ENCODE measurements at regions not wholly inside any gene's neighbourhood (a gene's known extent, or its start where the extent isn't known, plus 50 kb on each side); places are given as distances from the start of the nearest gene placed in this dataset.
"Not testable (repeated sequence)": the region's sequence is repeated elsewhere in the genome, so short reads cannot be mapped to it uniquely, and the experiment has no call there.

GRCh38 chr13:22937953-22938352, 242.8 kb upstream of the SGCG start:
- no peaks in the 10 kb centered on the region for H3K27me3 ChIP-seq (ENCODE audit: control insufficient read depth in 2 of 2, insufficient read depth in 1 of 2, low read length in 1 of 2)
- no peak overlapping the region for H3K4me3 ChIP-seq (ENCODE audit: low read length in 2 of 2)
- H3K4me1 ChIP-seq (ENCODE audit: control insufficient read depth in 2 of 2, insufficient read depth in 2 of 2, low read length in 2 of 2) = no peaks in the 10 kb centered on the region
- 95% methylated on average over 5 of the region's 5 CpGs for WGBS
- no peaks in the 10 kb centered on the region for H3K9me3 ChIP-seq (ENCODE audit: control insufficient read depth in 2 of 2, insufficient read depth in 1 of 2, low read length in 1 of 2)
- no peaks in the 10 kb centered on the region for H3K36me3 ChIP-seq (ENCODE audit: control insufficient read depth in 2 of 2, insufficient read depth in 2 of 2, low read length in 1 of 2)
- no peak overlapping the region for H3K27ac ChIP-seq (ENCODE audit: low read depth in 1 of 2, low read length in 1 of 2)
- DNase-seq (ENCODE audit: low read depth in 6 of 9, low spot score in 9 of 9) = no peak

DNA sequence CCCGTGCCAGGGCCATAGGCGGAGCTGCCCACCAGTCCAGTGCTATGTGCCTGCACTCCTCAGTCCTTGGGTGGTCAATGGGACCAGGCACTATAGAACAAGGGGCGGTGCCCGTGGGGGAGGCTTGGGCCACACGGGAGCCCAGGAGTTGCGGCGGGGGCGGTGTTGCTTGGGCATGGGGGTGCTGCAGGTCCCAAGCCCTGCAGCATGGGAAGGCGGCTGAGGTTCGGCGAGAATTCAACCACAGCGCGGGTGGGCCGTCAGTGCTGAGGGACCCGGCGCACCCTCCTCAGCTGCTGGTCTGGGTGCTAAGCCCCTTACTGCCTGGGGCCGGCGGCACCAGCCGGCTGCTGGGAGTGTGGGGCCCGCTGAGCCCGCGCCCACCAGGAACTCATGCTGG, 242.2 kb upstream of the SGCG start:
- WGBS = 97% methylated on average over 22 of the region's 22 CpGs
- Histone ChIP-seq H3K9me3 (ENCODE audit: control insufficient read depth in 2 of 2, insufficient read depth in 1 of 2, low read length in 1 of 2) (no peaks in the 10 kb centered on the region), H3K4me1 (ENCODE audit: control insufficient read depth in 2 of 2, insufficient read depth in 2 of 2, low read length in 2 of 2) (no peaks in the 10 kb centered on the region), H3K27ac (ENCODE audit: low read depth in 1 of 2, low read length in 1 of 2) (no peak overlapping the region), H3K4me3 (ENCODE audit: low read length in 2 of 2) (no peak overlapping the region), H3K27me3 (ENCODE audit: control insufficient read depth in 2 of 2, insufficient read depth in 1 of 2, low read length in 1 of 2) (no peaks in the 10 kb centered on the region), H3K36me3 (ENCODE audit: control insufficient read depth in 2 of 2, insufficient read depth in 2 of 2, low read length in 1 of 2) (no peaks in the 10 kb centered on the region)
- DNase-seq (ENCODE audit: low read depth in 6 of 9, low spot score in 9 of 9) = no peak

GRCh38 chr13:22939157-22939556, 241.6 kb upstream of the SGCG start:
- Histone ChIP-seq H3K4me1 (ENCODE audit: control insufficient read depth in 2 of 2, insufficient read depth in 2 of 2, low read length in 2 of 2) (no peaks in the 10 kb centered on the region), H3K36me3 (ENCODE audit: control insufficient read depth in 2 of 2, insufficient read depth in 2 of 2, low read length in 1 of 2) (no peaks in the 10 kb centered on the region), H3K27ac (ENCODE audit: low read depth in 1 of 2, low read length in 1 of 2) (no peak overlapping the region), H3K9me3 (ENCODE audit: control insufficient read depth in 2 of 2, insufficient read depth in 1 of 2, low read length in 1 of 2) (no peaks in the 10 kb centered on the region), H3K4me3 (ENCODE audit: low read length in 2 of 2) (no peak overlapping the region), H3K27me3 (ENCODE audit: control insufficient read depth in 2 of 2, insufficient read depth in 1 of 2, low read length in 1 of 2) (no peaks in the 10 kb centered on the region)
- DNase-seq (ENCODE audit: low read depth in 6 of 9, low spot score in 9 of 9) = no peak
- 89% methylated on average over 3 of the region's 3 CpGs for WGBS

DNA sequence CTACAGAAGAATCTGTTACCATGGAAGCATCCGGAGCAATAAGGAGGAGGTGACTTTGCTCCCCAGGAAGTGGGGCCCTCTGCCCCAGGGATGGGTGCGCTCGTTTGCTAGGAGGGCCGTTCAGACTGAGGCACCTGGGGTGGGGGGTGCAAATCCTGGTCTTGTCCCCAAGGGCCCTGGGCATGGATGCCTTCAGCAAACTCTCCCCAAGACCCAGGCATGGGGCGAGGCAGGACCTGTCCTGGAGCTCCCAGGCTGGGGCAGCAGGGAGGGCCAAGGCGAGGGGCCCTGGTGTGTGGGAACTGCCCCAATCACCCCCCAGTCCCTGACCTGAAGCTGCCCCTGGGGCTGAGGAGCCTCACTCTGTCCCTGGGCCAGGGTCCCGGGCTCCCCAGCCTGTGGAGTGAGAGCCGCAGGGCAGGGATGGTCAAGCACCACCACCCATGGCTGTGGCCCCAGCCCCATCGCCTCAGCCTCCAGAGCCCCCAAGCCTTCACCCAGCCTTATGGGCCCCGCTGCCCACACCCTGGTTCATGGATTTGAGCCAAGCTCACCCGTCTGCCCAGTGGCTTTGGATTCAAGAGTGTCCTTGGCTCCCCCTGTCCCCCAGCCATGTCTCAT, 240.6 kb upstream of the SGCG start:
- WGBS = 89% methylated on average over 11 of the region's 11 CpGs
- H3K4me1 ChIP-seq (ENCODE audit: control insufficient read depth in 2 of 2, insufficient read depth in 2 of 2, low read length in 2 of 2) = no peaks in the 10 kb centered on the region
- no peak overlapping the region for H3K4me3 ChIP-seq (ENCODE audit: low read length in 2 of 2)
- H3K36me3 ChIP-seq (ENCODE audit: control insufficient read depth in 2 of 2, insufficient read depth in 2 of 2, low read length in 1 of 2) = no peaks in the 10 kb centered on the region
- H3K27me3 ChIP-seq (ENCODE audit: control insufficient read depth in 2 of 2, insufficient read depth in 1 of 2, low read length in 1 of 2) = no peaks in the 10 kb centered on the region
- H3K27ac ChIP-seq (ENCODE audit: low read depth in 1 of 2, low read length in 1 of 2) = no peak overlapping the region
- DNase-seq (ENCODE audit: low read depth in 6 of 9, low spot score in 9 of 9) = no peak
- H3K9me3 ChIP-seq (ENCODE audit: control insufficient read depth in 2 of 2, insufficient read depth in 1 of 2, low read length in 1 of 2) = no peaks in the 10 kb centered on the region

DNA sequence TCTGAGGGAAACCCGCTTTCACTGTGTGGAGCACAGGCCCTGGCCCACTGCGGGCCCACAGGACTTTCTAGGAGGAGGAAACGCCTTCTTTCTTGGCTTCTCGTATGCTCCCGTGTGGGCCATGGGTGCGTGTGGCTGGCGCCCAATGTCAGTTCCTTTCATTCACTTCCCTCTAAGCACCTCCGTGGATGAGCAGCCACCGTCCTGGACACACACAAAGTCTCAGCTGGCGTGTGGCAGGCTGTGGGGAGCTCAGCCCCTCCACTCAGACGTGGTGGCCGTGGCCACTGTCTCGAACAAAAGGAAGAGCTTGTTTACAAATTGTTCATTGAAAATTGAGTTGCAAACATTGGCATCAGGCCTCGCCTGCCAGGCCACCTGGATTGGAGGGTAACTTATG, 240.0 kb upstream of the SGCG start:
- no peaks in the 10 kb centered on the region for H3K4me1 ChIP-seq (ENCODE audit: control insufficient read depth in 2 of 2, insufficient read depth in 2 of 2, low read length in 2 of 2)
- no peaks in the 10 kb centered on the region for H3K27me3 ChIP-seq (ENCODE audit: control insufficient read depth in 2 of 2, insufficient read depth in 1 of 2, low read length in 1 of 2)
- no peak overlapping the region for H3K27ac ChIP-seq (ENCODE audit: low read depth in 1 of 2, low read length in 1 of 2)
- H3K36me3 ChIP-seq (ENCODE audit: control insufficient read depth in 2 of 2, insufficient read depth in 2 of 2, low read length in 1 of 2) = no peaks in the 10 kb centered on the region
- 90% methylated on average over 14 of the region's 14 CpGs for WGBS
- no peak overlapping the region for H3K4me3 ChIP-seq (ENCODE audit: low read length in 2 of 2)
- DNase-seq (ENCODE audit: low read depth in 6 of 9, low spot score in 9 of 9) = no peak
- no peaks in the 10 kb centered on the region for H3K9me3 ChIP-seq (ENCODE audit: control insufficient read depth in 2 of 2, insufficient read depth in 1 of 2, low read length in 1 of 2)

DNA sequence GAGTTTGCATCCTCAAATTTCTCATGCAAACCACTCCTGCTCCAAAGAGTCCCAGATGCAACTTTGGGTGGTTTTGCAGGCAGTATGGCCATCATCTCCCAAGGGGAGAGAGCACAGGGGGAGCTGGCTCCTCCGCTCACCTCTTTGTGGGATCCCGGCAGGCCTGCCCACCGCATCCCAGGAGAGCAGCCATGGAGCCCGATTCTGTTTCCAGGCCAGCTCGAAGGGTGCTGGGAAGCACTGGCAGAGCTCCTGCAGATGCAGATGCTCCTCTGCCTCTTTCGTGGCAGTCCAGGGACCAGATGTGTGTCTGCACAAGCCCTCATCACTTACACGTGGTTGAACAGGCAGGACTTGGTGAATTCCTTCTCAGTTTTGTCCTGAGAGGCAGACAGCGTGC, 239.3 kb upstream of the SGCG start:
- DNase-seq (ENCODE audit: low read depth in 6 of 9, low spot score in 9 of 9); H3K4me3 ChIP-seq (ENCODE audit: low read length in 2 of 2); H3K27me3 ChIP-seq (ENCODE audit: control insufficient read depth in 2 of 2, insufficient read depth in 1 of 2, low read length in 1 of 2); H3K9me3 ChIP-seq (ENCODE audit: control insufficient read depth in 2 of 2, insufficient read depth in 1 of 2, low read length in 1 of 2); H3K36me3 ChIP-seq (ENCODE audit: control insufficient read depth in 2 of 2, insufficient read depth in 2 of 2, low read length in 1 of 2); H3K27ac ChIP-seq (ENCODE audit: low read depth in 1 of 2, low read length in 1 of 2); H3K4me1 ChIP-seq (ENCODE audit: control insufficient read depth in 2 of 2, insufficient read depth in 2 of 2, low read length in 2 of 2): not testable (repeated sequence)
- 78% methylated on average over 7 of the region's 8 CpGs for WGBS

DNA sequence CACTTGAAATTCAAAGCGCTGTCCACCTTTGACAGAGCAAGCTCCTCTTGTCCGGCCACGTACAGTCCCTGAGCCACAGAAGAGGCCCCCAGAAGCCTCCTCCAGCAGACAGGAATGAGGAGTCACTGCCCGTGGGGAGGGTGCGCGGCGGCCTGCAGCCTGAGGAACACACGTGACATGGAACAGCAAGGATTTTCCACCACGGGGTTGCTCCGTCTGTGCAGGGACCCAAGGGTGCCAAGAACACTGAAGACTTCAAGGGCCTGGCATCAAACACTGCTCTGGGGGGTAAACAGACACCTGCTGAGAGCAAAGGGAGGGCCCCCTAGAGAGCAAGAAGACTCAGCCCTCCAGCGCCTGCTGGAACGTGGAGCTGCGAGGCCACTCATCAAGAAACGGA, 237.9 kb upstream of the SGCG start:
- not testable (repeated sequence) for H3K4me3 ChIP-seq (ENCODE audit: low read length in 2 of 2); H3K36me3 ChIP-seq (ENCODE audit: control insufficient read depth in 2 of 2, insufficient read depth in 2 of 2, low read length in 1 of 2); H3K27ac ChIP-seq (ENCODE audit: low read depth in 1 of 2, low read length in 1 of 2); H3K4me1 ChIP-seq (ENCODE audit: control insufficient read depth in 2 of 2, insufficient read depth in 2 of 2, low read length in 2 of 2); H3K9me3 ChIP-seq (ENCODE audit: control insufficient read depth in 2 of 2, insufficient read depth in 1 of 2, low read length in 1 of 2); DNase-seq (ENCODE audit: low read depth in 6 of 9, low spot score in 9 of 9); H3K27me3 ChIP-seq (ENCODE audit: control insufficient read depth in 2 of 2, insufficient read depth in 1 of 2, low read length in 1 of 2)
- 95% methylated on average over 13 of the region's 14 CpGs for WGBS

DNA sequence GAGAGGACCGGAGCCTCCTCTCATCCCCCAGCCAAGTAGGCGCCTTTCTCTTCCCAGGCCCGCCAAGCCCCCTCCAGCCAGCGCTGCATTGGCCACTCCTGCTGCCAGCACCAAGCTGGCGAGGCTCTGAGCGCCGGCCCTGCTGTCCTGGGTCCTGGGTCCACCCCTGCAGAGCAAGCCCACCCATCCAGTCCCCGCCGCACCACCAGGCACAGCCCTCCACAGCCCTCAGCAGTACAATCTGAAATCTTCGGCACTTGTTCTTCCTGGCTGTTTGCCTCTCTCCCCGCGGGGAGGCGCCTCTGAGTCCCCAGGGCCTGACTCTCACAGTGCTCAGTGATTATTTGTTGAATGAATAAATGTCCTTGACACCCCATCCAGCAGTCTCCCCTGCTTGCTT, 236.4 kb upstream of the SGCG start:
- no peak overlapping the region for H3K4me3 ChIP-seq (ENCODE audit: low read length in 2 of 2)
- H3K9me3 ChIP-seq (ENCODE audit: control insufficient read depth in 2 of 2, insufficient read depth in 1 of 2, low read length in 1 of 2) = peaks cover 0 to 2% of the 10 kb centered on the region in 2 donors
- no peaks in the 10 kb centered on the region for H3K36me3 ChIP-seq (ENCODE audit: control insufficient read depth in 2 of 2, insufficient read depth in 2 of 2, low read length in 1 of 2)
- H3K27ac ChIP-seq (ENCODE audit: low read depth in 1 of 2, low read length in 1 of 2) = no peak overlapping the region
- no peaks in the 10 kb centered on the region for H3K4me1 ChIP-seq (ENCODE audit: control insufficient read depth in 2 of 2, insufficient read depth in 2 of 2, low read length in 2 of 2)
- WGBS = 93% methylated on average over 13 of the region's 13 CpGs
- no peak for DNase-seq (ENCODE audit: low read depth in 6 of 9, low spot score in 9 of 9)
- no peaks in the 10 kb centered on the region for H3K27me3 ChIP-seq (ENCODE audit: control insufficient read depth in 2 of 2, insufficient read depth in 1 of 2, low read length in 1 of 2)

DNA sequence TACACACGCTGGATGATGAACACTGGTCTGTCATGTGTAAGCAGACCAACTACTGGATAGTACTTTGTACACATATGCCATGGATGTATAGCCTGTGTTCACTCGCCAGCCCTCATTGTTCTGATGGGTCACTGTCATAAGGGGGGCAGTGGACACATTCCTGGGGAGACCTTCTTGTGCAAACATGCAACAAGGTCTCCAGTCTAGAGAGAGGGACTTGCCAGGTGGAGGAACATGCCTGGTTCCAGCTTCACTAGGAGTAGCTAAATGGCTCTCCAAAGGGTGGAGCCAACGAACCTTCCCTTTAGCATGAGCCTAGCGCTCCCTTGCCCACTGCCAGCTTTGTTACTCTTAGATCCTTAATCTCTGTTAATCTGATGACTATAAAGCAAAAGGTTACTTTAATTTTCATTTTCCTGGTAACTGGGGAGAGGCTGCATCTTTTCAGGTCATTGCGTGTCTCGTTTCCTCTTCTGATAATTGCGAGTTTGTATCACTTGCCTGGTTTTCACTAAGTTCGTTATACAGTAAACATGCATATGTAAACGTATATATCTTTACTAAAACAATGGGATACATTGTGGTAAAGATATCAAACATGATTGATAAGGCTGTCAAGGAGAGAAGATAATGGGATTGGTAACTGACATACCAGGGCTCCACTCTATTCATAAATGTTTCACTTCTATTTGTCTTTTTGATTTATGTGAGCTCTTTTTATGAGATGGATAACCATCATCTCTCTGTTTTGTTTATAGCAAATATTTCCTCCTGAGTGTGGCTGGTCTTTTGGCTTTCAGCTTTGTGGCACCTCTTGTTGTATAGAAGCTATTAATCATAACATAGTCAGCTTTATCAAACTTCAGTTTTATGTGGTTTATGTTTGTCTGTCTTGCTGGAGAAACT, 235.2 kb upstream of the SGCG start:
- Histone ChIP-seq H3K4me3 (ENCODE audit: low read length in 2 of 2) (no peak overlapping the region), H3K27me3 (ENCODE audit: control insufficient read depth in 2 of 2, insufficient read depth in 1 of 2, low read length in 1 of 2) (no peaks in the 10 kb centered on the region)

More for the DNA sequence above, 235.2 kb upstream of the SGCG start:
- Histone ChIP-seq H3K36me3 (ENCODE audit: control insufficient read depth in 2 of 2, insufficient read depth in 2 of 2, low read length in 1 of 2) (no peaks in the 10 kb centered on the region), H3K27ac (ENCODE audit: low read depth in 1 of 2, low read length in 1 of 2) (no peak overlapping the region), H3K9me3 (ENCODE audit: control insufficient read depth in 2 of 2, insufficient read depth in 1 of 2, low read length in 1 of 2) (peaks cover 0 to 3% of the 10 kb centered on the region in 2 donors), H3K4me1 (ENCODE audit: control insufficient read depth in 2 of 2, insufficient read depth in 2 of 2, low read length in 2 of 2) (no peaks in the 10 kb centered on the region)
- WGBS = 85% methylated on average over 9 of the region's 9 CpGs
- DNase-seq (ENCODE audit: low read depth in 6 of 9, low spot score in 9 of 9) = no peak
